ES-I3 (cell line): ENCODE measurements at regions not wholly inside any gene's neighbourhood (a gene's known extent, or its start where the extent isn't known, plus 50 kb on each side); places are given as distances from the start of the nearest gene placed in this dataset.
A peak's percentile ranks its signal among the peaks of the same experiment; 100 is the strongest.

Experiments used
- H3K36me3 ChIP-seq: 2 replicates; pipeline ENCODE4 v1.6.1; 2013; ENCODE audit warnings: mild to moderate bottlenecking, low read length, control low read depth, moderate library complexity; ENCODE audit not compliant: insufficient read depth
- H3K4me1 ChIP-seq: 2 replicates; pipeline ENCODE4 v1.6.1; 2013; ENCODE audit warnings: mild to moderate bottlenecking, control low read depth, low read length; ENCODE audit not compliant: insufficient read depth
- H3K9ac ChIP-seq: 2 replicates; pipeline ENCODE4 v1.6.1; 2013; ENCODE audit warnings: low read depth, mild to moderate bottlenecking, low read length, moderate library complexity
- H3K9me3 ChIP-seq: 2 replicates; pipeline ENCODE4 v1.6.1; 2013; ENCODE audit warnings: mild to moderate bottlenecking, low read length, moderate library complexity; ENCODE audit not compliant: control insufficient read depth, insufficient read depth

DNA sequence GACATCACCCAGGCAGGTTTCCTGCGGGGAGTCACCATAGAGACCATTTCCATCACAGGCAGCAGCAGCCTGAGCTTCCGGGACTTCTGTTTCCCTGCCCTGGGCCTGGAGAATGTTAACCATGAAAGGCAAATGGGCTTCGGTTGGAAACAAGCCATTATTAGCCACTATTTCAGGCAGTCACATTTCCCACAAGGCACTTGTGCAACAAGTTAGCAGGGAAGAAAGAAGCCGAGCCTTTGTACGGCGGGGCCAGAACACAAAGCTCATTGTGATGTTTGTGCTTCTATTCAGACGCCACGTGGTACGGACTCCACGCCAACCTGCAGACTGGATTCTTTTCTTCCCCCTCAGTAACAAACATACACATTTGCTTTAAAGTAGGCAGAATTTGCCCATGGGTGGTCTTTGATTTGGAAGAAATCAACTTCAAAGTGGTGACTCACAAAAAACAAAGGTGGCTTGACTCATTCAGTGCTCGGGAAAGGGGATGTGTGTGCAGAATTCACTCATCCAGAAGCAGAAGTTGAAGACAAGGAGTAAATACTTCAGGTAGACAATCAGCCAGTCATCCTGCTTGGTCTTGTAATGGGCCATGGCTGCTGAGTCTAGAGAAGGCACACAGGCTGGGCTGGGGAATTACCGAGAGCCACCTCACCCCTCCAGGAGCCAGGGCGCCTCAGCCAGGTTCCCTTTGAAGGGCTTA, 154.2 kb upstream of the PRMT8 start:
- no peak overlapping the region for H3K9ac ChIP-seq
- peaks cover 25% of the 10 kb centered on the region for H3K4me1 ChIP-seq
- H3K9me3 ChIP-seq, result no peaks in the 10 kb centered on the region
- no peaks in the 10 kb centered on the region for H3K36me3 ChIP-seq

DNA sequence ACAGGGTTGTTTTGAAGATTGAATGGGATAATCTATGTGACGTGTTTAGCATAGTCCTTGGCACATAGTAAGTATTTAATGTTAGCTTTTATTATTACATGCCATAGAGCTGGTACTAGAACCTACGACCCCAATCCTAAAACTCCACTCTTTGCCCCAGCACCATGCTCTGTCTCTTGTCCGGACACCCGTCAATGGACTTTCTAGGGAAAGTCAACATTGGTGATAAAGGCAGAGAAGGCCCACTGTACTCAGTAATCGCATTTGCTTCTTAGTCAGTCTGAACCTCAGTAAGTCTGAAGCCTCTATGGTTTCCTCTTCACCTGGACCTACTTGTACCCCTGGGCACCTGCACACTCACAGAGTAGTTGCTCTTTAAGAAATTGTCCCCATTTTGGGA, 153.1 kb upstream of the PRMT8 start:
- Histone ChIP-seq H3K9ac (no peak overlapping the region), H3K9me3 (no peaks in the 10 kb centered on the region), H3K36me3 (no peaks in the 10 kb centered on the region), H3K4me1 (peaks cover 32% of the 10 kb centered on the region)

DNA sequence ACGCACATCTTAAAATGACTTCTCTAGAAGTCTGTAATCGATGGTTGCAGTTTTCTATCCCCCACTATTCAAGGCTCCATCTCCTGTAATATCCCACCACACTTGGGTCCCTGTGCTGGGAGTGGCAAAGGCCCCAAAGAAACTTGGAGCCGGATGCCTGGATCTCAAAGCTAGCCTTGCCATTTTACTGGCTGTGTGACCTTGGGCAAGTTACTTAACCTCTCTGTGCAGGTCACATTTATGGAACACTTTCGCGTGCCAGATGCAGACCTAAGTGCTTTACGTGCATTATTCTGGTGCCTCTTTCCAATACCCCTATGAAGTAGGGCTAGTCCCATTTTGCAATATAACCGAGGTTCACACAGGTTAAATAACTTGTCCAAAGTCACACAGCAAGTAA, 151.8 kb upstream of the PRMT8 start:
- no peak overlapping the region for H3K9ac ChIP-seq
- H3K9me3 ChIP-seq, result no peaks in the 10 kb centered on the region
- no peaks in the 10 kb centered on the region for H3K36me3 ChIP-seq

DNA sequence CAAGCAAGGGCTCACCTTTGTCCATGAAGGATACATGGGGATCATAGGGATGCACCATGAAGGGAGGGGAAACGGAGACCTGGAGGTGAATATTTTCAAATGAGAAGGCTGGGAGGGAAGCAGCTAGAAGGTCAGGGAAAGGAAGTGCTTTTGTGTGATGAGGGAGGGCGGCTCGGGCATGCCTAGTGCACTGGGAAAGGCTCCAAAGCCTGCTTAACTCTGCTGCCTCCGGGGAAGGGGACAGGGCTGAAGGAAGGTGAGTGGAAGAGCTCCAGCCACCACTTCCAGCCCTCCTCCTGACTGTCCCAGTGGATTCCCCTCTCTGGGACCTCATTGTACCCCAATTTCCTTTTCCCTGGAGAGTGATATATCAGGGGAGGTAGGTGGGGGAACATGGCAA, 149.4 kb upstream of the PRMT8 start:
- Histone ChIP-seq H3K36me3 (no peaks in the 10 kb centered on the region), H3K9me3 (no peaks in the 10 kb centered on the region), H3K4me1 (peaks cover 21% of the 10 kb centered on the region), H3K9ac (no peak overlapping the region)

More for the DNA sequence above, 151.8 kb upstream of the PRMT8 start:
- peaks cover 26% of the 10 kb centered on the region for H3K4me1 ChIP-seq

DNA sequence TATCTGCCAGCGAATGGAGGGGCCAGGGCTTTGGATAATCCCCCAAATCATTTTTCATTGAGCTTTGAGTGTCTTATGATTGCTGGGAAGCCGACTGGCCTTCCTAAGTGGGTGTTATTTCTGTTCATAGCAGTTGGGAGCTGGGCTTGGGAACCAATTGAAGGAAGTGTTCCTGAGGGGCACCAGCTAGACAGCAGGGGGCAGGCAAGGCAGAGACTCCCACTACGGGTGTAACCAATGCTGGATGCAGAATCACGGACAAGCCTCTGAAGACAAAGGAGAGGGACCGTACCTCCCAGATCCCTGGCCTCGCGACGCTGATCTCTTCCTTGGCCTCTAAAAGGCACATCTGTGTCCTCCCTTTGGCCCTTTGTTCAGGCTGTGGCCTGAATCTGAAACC, 149.0 kb upstream of the PRMT8 start:
- Histone ChIP-seq H3K9me3 (no peaks in the 10 kb centered on the region), H3K4me1 (peaks cover 17% of the 10 kb centered on the region), H3K9ac (peak overlapping the region; percentile 12; the same call in 1 of the 2 replicates), H3K36me3 (no peaks in the 10 kb centered on the region)

DNA sequence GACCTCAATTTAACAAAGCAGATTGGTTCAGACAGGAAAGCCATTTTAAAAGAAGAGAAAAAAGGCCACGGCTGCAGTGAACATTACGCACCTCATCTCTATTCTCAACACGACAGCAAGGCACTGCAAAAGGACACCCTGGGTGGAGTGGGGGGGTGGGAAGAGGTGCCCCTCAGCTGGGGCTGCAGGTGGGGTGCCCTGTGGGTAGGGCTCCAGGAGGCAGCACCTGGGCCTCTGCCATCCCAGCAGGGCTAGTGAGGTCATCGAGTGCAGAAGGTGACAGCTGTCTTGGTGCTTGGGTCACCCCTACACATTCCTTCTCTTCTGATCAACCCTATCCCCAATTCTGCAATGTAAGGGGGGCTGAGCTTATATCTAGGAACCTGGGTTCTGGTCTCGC, 142.9 kb upstream of the PRMT8 start:
- Histone ChIP-seq H3K9ac (no peak overlapping the region), H3K9me3 (no peaks in the 10 kb centered on the region), H3K4me1 (no peaks in the 10 kb centered on the region), H3K36me3 (no peaks in the 10 kb centered on the region)

DNA sequence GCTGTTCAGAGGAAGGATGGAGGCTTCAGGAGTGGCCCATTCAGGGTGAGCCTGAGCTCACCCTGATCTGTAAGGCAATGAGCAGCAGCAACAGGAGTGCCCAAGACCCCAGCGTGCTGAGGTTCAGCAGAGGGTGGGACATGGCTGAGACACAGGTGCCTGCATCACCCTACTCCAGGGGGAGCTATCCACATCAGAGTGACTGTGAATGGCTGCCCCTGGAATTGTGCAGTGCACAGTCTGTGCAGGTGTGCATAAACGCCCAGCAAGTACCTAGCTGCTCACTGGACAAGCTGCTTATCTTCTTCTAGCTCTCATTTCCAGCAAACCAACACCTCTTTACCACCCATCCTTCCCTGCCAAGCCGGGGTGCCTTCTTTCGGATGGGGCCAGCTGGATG, 140.6 kb upstream of the PRMT8 start:
- Histone ChIP-seq H3K9me3 (no peaks in the 10 kb centered on the region; the same call in 1 of the 2 replicates), H3K4me1 (no peaks in the 10 kb centered on the region), H3K36me3 (no peaks in the 10 kb centered on the region), H3K9ac (no peak overlapping the region)

DNA sequence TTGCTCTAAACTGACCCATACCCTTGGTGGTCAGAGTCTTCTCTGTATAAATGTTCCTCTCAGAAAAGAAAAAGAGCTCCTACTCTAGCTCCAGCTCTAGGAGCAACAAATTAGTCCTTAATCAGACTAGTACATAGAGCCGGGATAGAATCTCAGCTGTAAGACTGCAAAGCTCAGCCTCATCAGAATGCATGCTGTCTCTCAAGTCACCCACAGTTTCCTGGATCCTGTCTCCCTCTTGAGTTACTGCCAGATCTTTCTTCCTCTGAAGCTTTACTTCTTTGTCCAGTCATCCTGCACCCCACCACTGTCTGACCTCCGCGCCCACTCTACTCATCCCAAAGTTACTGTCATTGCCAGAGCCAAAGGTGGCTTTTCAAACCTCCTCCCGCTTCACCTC, 139.3 kb upstream of the PRMT8 start:
- no peaks in the 10 kb centered on the region for H3K36me3 ChIP-seq
- no peak overlapping the region for H3K9ac ChIP-seq
- H3K4me1 ChIP-seq, result no peaks in the 10 kb centered on the region
- H3K9me3 ChIP-seq, result no peaks in the 10 kb centered on the region; the same call in 1 of the 2 replicates

DNA sequence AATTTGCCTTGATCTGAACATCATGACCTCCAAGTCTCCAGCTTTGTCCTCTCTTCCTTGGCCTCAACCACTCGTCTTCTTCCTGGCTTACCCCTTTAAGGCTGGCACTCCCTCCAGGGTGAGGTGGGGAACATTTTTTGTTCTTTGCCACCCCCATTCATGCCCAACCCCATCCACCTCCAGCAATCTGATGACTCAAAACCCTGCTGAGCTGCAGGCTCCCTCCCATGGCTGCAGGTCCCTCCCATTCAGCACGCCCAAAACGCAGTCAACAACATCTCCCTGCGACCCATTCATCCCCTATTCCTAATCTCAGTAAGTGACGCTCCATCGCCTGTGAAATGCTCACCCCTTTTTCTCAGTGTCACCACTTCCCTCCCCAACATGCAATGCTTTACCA, 138.8 kb upstream of the PRMT8 start:
- Histone ChIP-seq H3K9me3 (no peaks in the 10 kb centered on the region; the same call in 1 of the 2 replicates), H3K36me3 (no peaks in the 10 kb centered on the region), H3K4me1 (no peaks in the 10 kb centered on the region), H3K9ac (no peak overlapping the region)

DNA sequence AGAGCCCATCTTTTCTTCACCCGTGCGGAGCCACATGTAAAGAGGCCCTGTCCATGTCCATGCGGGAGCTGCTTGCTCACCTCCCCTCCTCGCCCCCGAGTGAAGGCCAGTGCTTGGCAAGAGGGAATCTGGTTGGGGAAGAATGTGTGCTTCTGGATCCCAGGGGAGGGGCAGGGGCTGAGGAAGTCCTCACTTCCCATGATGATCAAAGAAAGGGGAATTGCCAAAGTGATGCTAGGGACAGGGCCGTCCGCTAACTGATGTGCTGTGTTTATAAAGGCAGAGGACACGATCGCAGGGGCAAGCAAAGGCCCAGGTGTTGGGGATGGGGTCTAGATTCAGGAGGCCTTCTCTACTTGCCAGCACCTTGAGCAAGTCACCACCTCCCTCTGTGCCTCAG, 137.4 kb upstream of the PRMT8 start:
- no peak overlapping the region for H3K9ac ChIP-seq
- H3K9me3 ChIP-seq, result no peaks in the 10 kb centered on the region; the same call in 1 of the 2 replicates
- peaks cover under 1% of the 10 kb centered on the region; the same call in 1 of the 2 replicates for H3K4me1 ChIP-seq
- H3K36me3 ChIP-seq, result no peaks in the 10 kb centered on the region

DNA sequence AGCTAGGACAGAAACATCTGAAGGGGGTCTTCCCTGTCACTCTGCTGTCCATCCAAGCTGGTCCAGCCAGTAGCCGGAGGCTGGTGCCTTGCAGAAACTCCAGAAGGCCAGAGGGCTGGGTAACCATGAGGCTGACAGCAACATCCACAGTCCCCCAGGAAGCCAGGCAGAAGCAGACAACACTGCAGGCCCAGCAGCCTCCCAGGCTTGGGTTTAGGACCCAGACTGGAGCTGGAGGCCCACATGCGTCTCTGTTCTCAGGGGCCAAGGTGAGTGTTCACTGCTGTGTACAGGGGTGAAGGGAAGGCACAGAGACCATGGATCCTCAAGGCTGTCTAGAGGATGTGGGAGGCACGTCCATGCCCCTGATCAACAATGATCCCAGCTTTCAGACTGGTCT, 136.4 kb upstream of the PRMT8 start:
- Histone ChIP-seq H3K9me3 (no peaks in the 10 kb centered on the region; the same call in 1 of the 2 replicates), H3K9ac (no peak overlapping the region), H3K4me1 (peaks cover 3% of the 10 kb centered on the region; the same call in 1 of the 2 replicates), H3K36me3 (no peaks in the 10 kb centered on the region)

DNA sequence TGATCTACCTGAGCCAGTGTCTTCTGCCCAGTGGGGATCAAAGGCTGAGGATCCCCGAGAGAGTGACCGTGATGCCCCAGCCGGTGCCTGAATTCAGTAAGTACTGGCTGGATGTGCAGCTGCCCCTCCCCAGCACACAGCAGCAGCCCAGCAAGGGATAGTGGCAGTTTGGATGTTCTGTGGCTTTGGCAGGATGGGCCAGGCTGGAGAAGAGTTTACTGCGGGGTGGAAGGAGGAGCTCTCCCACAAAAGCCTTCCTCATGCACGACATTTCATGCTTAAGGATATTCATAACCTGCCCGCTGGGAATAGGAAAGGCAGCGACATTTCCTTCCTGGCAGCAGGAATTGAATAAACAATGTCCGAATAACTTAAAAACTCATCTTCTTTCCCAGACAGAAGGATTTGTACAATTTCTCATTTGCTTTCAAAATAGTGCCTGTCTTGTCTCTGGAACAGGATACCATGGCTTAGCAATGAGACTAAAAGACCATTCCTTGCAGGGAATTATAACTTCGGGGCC, 135.6 kb upstream of the PRMT8 start:
- H3K36me3 ChIP-seq, result no peaks in the 10 kb centered on the region
- H3K9me3 ChIP-seq, result no peaks in the 10 kb centered on the region; the same call in 1 of the 2 replicates
- peaks cover 3% of the 10 kb centered on the region; the same call in 1 of the 2 replicates for H3K4me1 ChIP-seq
- H3K9ac ChIP-seq, result no peak overlapping the region

DNA sequence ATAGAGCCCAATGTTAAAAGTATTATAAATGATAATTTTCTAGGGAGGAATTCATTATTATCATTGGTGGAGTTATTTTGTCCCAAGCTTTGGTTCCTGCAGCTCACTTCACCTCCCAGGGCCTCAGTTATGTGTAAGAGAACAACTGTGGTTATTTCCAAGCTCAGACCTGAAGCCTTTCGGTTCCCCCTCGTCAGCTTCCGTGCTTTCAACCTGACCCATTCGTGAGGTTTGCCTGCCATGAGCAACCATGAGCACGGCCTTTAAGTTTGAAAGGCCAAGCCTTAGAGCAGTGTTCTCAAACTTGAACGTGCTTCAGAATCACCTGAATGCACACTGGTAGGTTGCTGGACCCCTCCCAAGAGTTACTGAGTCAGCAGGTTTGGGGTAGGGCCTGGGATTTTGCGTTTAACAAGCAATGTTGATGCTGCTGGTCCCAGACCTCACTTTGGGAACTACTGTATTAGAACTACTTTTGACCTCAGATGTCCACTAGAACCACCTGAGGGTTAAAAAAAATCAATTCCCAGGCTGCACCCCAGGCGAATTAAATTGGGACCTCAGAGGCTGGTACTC, 133.0 kb upstream of the PRMT8 start:
- peaks cover 3% of the 10 kb centered on the region; the same call in 1 of the 2 replicates for H3K4me1 ChIP-seq
- no peaks in the 10 kb centered on the region; the same call in 1 of the 2 replicates for H3K9me3 ChIP-seq

DNA sequence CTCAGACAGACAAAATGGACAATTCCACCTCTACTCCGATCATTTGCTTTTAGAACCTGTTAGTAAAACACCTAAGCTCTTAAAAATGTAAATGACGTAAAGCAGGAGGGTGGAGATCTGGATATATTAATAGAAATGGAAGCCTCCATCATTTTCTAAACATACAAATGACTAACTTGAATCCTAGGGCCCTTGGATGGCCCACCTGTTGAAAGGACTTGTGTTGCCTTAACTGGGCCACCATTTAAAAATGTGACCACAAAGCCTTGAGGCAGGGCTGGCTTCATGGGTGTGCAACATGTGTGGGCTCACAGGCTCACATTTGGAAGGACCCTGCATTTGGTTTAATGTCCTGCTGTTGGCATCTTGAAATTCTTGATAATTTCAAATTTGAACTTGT, 131.5 kb upstream of the PRMT8 start:
- no peak overlapping the region for H3K9ac ChIP-seq
- H3K36me3 ChIP-seq, result no peaks in the 10 kb centered on the region
- peaks cover 3% of the 10 kb centered on the region; the same call in 1 of the 2 replicates for H3K4me1 ChIP-seq
- no peaks in the 10 kb centered on the region for H3K9me3 ChIP-seq

More for the DNA sequence above, 133.0 kb upstream of the PRMT8 start:
- H3K9ac ChIP-seq, result no peak overlapping the region
- H3K36me3 ChIP-seq, result no peaks in the 10 kb centered on the region

DNA sequence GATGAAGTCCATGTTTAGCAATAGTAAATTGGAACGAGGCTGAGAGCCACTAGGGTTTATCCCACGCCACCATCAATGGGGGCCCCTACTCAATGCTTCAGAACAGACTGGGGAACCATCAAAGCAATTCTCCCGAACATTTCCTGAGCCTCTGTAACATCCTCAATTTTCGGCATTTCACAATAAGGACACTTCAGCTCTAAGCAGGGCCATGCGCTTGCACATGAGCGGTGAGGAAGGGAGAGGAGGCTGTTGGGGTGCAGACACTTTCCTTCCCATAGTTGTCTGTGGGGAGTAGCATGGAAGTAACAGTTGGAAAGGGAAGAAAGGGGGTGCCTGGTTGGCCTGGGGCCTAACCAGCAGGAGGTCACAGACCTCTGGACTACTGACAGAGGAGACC, 129.9 kb upstream of the PRMT8 start:
- Histone ChIP-seq H3K9me3 (no peaks in the 10 kb centered on the region), H3K9ac (no peak overlapping the region)

More for the DNA sequence above, 129.9 kb upstream of the PRMT8 start:
- Histone ChIP-seq H3K4me1 (peaks cover 3% of the 10 kb centered on the region; the same call in 1 of the 2 replicates), H3K36me3 (no peaks in the 10 kb centered on the region)
